HUDEP-2 (cell line): ENCODE measurements at regions not wholly inside any gene's neighbourhood (a gene's known extent, or its start where the extent isn't known, plus 50 kb on each side); places are given as distances from the start of the nearest gene placed in this dataset.
"Not testable (repeated sequence)": the region's sequence is repeated elsewhere in the genome, so short reads cannot be mapped to it uniquely, and the experiment has no call there.

ENCODE experiments used
- DNase-seq, 76 experiments: peaks; one replicate each; lab custom pipeline; 2025; ENCODE audit not compliant: unreplicated experiment in 76 of 76; lab: John Stamatoyannopoulos, UW

DNA sequence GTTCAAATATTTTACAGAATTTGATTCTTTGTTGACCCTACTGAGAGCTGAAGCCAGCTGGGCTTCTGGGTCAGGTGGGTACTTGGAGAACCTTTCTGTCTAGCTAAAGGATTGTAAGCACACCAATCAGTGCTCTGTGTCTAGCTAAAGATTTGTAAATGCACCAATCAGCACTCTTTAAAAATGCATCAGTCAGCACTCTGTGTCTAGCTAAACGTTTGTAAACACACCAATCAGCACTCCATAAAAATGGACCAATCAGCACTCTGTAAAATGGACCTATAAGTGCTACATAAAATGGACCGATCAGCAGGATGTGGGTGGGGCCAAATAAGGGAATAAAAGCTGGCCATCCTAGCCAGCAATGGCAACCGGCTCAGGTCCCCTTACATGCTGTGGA, 76.4 kb upstream of the TMSB4Y start:
- DNase-seq: not testable (repeated sequence)

DNA sequence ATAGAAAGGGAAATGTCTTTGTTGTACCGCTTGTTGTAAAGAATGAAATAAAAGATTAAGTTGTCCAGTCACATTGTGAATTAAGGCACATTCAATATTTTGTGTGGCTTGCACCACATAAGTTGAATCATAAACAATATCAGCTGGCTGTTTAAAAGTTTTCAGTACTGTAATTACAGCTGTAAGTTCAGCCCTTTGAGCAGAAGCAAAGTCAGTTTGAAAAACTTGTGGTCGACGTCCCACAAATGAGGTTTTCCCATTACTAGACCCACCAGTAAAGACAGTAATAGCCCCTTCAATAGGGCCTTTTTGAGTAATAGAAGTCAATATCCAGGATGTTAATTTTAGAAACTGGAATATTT, 87.8 kb upstream of the TMSB4Y start:
- DNase-seq: no peak

DNA sequence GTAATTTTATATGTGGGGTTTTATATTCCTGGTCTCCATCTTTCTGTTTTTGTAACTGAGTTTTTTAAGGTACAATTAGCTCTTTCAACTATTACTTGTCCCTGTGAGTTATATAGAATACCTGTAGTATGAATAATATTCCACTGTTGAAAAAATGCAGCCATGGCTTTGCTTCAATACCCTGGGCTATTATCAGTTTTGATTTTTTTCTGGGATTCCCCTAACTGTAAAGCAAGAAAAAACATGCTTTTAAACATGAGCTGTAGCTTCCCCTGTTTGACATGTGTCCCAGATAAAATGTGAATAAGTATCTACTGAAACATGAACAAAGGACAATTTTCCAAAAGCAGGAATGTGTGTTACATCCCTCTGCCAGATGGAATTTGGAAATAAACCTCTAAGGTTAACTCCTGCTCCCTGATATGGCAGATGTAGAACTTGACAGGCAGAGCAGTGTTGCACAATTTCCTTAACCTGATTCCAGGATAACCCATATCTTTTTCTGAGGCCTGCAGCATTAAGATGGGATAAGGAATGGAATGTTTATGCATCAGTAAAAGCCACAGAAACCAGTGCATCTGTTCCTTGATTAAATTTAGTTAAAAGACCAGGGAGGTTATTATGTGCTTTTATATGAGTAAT, 88.3 kb upstream of the TMSB4Y start:
- DNase-seq: no peak

DNA sequence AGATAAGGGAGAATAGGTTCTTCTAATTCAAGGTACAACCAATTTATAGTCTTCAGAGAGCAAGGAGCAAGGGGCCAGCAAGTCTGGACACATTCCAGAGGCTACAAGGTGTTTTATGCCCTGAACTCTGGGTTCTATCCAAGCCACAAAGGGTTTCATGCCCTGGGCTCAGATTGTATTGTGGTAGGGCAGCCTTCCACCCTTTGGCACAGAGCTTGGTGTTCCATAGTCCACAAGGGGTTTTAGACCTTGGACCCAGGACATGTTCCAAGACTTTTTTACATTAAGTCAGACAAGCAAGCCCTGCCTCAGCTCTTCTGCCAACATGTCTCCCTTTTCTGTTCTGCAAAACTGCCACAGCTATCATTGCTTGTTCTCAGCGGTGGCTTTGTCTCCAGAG, 90.8 kb upstream of the TMSB4Y start:
- no peak for DNase-seq

DNA sequence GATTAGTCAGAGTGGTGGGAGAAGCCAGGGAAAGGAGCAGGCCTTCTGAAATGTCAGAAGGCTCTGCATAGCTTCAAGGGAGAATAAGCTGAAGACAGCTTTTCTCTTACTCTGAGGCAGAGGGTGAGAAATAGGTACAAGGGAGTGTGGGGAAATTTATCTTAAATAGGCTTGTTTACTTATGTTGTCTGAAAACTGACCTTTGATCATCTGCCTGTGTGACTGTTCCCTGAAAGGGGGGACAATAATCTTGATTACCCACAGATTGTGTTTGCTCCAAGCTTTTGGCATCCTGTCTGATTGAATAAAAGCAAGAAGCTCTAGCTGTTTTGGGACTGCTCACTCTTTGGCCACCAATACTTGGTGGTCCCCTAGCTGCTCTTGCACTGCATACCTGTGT, 91.7 kb upstream of the TMSB4Y start:
- DNase-seq: no peak

DNA sequence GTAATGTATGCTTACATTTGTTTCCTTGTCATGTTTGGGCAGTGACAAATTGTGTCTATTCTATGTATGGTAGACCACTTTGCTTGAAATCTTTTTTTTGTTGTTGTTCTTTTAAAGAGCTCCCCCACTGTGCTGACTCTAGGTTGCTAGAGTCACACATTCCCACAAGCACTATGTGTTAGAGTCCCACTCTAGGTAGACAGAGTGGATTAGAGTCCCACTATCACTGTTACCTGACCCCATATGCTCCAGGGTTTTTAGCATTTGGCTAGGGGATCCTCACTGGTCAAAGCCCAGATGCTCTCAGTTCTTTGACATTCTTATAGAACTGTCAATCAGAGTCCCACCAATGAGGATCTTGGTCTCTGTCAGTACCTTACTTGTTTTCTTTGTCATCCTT, 111.2 kb upstream of the TMSB4Y start:
- no peak for DNase-seq

DNA sequence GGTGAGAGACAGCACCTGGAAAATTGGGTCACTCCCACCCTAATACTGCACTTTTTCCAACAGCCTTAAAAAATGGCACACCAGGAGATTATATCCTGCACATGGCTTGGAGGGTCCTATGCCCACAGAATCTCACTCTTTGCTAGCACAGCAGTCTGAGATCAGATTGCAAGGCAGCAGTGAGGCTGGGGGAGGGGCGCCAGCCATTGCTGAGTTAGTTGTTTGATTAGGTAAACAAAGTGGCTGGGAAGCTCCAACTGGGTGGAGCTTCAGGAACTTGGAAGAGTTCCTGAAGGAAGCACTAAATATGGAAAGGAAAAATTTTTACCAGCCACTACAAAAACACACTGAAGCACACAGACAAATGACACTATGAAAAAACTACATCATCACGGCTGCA, 91.1 kb upstream of the UTY start:
- not testable (repeated sequence) for DNase-seq

DNA sequence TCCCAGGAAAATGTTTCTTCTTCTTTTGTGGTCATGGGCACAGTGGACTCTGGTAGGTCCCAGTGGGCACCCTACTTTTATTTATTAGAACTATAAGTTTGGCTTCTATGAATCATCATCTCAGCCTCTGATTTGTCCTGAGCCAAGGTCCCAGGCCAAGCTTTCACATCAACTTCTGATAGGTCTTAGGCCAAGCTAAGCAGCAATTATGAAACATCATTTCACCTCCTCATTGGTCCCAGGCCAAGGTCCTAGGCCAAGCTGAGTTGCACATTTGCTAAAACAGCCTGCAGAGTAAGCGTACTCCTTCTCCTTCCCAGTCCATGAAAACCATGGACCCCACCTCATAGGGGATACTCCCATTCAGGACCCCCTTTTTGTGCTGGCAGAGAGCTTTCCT, 87.4 kb upstream of the UTY start:
- DNase-seq: no peak

DNA sequence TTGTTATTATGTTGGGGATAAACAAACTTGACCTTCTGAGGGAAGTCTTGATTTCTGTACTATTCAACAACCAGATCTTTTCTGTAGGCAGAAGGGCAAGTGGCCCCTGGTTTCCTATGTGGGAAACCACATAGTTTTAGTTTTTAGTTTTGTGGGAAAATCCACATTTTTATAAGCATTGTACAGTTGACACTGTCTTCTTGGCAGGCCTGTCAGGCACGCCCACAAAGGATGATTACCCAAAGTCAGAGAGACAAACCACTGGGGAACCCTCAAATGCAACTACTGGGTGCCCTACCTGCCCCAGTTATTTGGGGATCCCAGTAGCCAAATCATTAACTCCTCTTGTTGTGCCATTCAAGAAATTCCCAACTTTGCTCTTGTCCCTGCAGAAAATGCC, 75.1 kb upstream of the UTY start:
- no peak for DNase-seq

DNA sequence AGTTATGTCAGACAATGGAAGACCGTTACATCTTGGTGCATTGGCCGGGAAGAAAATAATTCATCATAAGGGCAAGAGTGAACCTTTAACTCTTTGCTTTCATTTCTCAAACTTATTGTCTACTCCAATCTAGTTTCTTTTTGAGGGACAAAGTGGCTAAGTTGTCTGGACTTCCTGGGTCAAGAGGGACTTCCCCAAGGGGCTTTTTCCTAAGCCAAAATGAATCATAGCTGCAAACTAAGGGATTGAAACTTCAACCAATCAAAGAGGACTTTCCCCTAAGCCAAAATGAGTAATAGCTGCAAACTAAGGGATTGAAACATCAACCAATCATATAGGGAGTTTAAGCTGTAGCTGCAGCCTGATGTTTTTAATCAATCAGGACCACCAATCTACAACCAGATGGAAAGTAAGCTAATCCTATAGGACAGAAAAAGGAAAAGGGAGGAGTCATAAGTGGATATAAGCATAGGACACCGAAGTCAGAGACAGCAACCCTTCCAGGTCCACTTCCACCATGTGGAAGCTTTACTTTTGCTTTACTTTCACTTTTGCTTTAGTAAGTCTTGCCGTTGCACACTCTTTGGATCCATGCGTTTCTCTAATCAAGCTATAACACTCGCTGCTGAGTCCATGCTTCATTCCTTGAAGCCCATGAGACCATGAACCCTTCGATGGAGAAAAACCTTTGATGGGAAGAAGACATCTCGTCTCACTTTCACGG, 72.7 kb upstream of the UTY start:
- DNase-seq: no peak

DNA sequence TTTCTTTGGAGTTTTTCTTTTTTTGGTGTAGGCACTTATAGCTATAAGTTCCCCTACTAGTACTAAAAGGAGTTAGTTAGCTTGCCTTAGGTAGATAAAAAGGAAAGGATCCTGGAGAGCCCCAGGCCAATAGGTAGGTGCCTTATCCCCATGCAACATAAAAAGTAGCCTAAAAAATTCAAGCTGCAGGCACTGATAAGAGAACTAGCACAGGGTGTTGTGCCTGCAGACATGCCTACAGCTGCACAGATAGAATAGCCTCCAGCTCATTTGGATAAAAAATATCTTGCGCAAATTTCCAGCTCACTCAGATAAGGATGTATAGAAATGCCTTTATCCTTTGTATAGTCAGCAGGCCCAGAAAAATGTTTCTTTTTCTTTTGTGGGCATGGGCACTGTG, 71.4 kb upstream of the UTY start:
- DNase-seq: peak in 67 of 76 experiments; percentile 0 to 84 (median 30)

DNA sequence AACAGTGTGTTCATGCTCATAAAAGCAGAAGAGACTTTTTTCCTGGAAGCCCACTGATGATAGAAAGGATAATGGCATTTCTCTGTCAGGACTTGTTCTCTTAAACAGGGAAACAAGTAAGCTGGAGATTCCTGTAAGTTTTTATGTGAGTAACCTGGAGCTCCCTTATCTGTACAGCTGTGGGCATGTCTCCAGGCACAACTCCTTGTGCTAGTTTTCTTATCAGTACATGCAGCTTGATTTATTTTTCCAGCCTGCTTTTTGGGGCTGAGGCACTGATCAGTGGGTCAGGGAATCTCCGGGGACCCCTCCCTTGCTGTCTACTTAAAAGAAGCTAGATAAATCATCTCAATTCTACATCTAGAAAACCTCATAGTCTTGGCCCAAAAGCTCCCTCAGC, 64.7 kb upstream of the UTY start:
- DNase-seq: peak in 58 of 76 experiments; percentile 0 to 62 (median 5)

DNA sequence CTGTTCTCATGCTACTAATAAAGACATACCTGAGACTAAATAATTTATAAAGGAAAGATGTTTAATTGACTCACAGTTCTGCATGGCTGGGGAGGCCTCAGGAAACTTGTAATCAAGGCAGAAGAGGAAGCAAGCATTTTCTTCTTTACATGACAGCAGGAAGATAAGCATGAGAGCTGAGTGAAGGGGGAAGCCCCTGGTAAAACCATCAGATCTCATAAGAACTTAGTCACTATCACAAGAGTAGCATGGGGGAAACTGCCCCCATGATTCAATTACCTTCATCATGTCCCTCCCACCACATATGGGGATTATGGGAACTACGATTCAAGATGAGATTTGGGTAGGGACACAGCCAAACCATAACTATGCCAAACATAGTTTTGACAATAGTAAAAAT, 58.1 kb upstream of the UTY start:
- DNase-seq: no peak
